Smooth muscle cell (in vitro differentiated cells): ENCODE measurements at regions not wholly inside any gene's neighbourhood (a gene's known extent, or its start where the extent isn't known, plus 50 kb on each side); places are given as distances from the start of the nearest gene placed in this dataset.

Experiments used
- DNase-seq: peaks from one replicate; lab custom pipeline; 2025; ENCODE audit not compliant: unreplicated experiment; lab: John Stamatoyannopoulos, UW
- H2AFZ ChIP-seq: fragments of 200-600 bp; sonication (generic); 2 replicates; pipeline ENCODE4 v1.6.0; 2016; ENCODE audit warnings: antibody characterized with exemption, low read depth, mild to moderate bottlenecking
- H3F3A ChIP-seq: fragments of 200-600 bp; sonication (generic); 2 replicates; pipeline ENCODE4 v1.6.0; 2017; ENCODE audit warnings: antibody characterized with exemption, low read depth
- H3K27ac ChIP-seq: fragments of 200-600 bp; sonication (generic); 2 replicates; pipeline ENCODE4 v1.5.1; 2016; ENCODE audit warnings: low read depth, mild to moderate bottlenecking
- H3K27me3 ChIP-seq: fragments of 200-600 bp; sonication (generic); 2 replicates; pipeline ENCODE4 v1.6.1; 2016; ENCODE audit warnings: low read depth, mild to moderate bottlenecking
- H3K36me3 ChIP-seq: fragments of 200-600 bp; sonication (generic); 2 replicates; pipeline ENCODE4 v1.5.1; 2016; ENCODE audit warnings: low read depth
- H3K4me1 ChIP-seq: fragments of 200-600 bp; sonication (generic); 2 replicates; pipeline ENCODE4 v1.5.1; 2016; ENCODE audit warnings: low read depth
- H3K4me2 ChIP-seq: fragments of 200-600 bp; sonication (generic); 2 replicates; pipeline ENCODE4 v1.6.0; 2016; ENCODE audit warnings: mild to moderate bottlenecking
- H3K4me3 ChIP-seq: fragments of 200-600 bp; sonication (generic); 2 replicates; pipeline ENCODE4 v1.5.1; 2016; ENCODE audit warnings: mild to moderate bottlenecking
- H3K79me2 ChIP-seq: fragments of 200-600 bp; sonication (generic); 2 replicates; pipeline ENCODE4 v1.6.0; 2016; ENCODE audit warnings: low read depth, mild to moderate bottlenecking
- H3K9ac ChIP-seq: fragments of 200-600 bp; sonication (generic); 2 replicates; pipeline ENCODE4 v1.6.0; 2016; ENCODE audit warnings: low read depth
- H3K9me3 ChIP-seq: fragments of 200-600 bp; sonication (generic); replicated peaks from 2 replicates; pipeline ENCODE4 v1.5.1; 2016; ENCODE audit warnings: low read depth
- H4K20me1 ChIP-seq: fragments of 200-600 bp; sonication (generic); 2 replicates; pipeline ENCODE4 v1.6.0; 2016; ENCODE audit warnings: low read depth
- WGBS: methylation state at CpG from one replicate; pipeline ENCODE4 v1.1.7; 2016; ENCODE audit warnings: low lambda C conversion rate; 5-methylcytosine and 5-hydroxymethylcytosine counted together
- TF ChIP-seq, protein P1 (sequence below): fragments of 200-600 bp; sonication (generic); IDR thresholded peaks from 2 replicates; pipeline ENCODE4 v1.5.1; 2017; ENCODE audit warnings: borderline replicate concordance, mild to moderate bottlenecking, antibody characterized with exemption; ENCODE audit not compliant: insufficient read depth, poor library complexity, severe bottlenecking

DNA sequence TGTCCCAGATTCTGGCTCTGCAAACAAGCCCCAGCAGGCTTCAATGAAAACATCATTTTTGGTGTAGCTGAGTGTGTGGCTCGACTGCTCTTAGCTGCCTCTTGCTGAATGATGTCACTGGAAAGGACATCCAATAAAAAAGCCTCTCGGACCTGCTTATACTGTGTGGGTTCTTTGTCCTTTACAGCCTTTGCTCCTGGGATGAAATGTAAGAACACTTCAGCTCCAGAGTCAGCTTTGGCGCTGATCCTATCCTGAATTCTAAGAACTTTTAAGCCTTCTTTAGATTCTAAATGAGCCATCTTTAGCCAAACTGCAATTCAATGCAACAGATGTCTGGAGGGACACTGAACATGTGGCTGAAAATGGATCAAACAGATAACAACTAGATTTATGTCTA, 404.6 kb upstream of the C9orf72 start:
- Histone ChIP-seq H3K79me2 (no peaks in the 10 kb centered on the region), H3K9me3 (no peaks in the 10 kb centered on the region), H4K20me1 (no peaks in the 10 kb centered on the region), H3F3A (no peaks in the 10 kb centered on the region), H3K4me3 (no peak overlapping the region), H3K27me3 (no peaks in the 10 kb centered on the region), H3K4me1 (no peaks in the 10 kb centered on the region), H3K4me2 (no peak overlapping the region), H3K36me3 (no peaks in the 10 kb centered on the region), H3K9ac (no peak overlapping the region), H2AFZ (no peak overlapping the region), H3K27ac (no peak overlapping the region)
- DNase-seq: no peak
- TF ChIP-seq, protein P1, sequence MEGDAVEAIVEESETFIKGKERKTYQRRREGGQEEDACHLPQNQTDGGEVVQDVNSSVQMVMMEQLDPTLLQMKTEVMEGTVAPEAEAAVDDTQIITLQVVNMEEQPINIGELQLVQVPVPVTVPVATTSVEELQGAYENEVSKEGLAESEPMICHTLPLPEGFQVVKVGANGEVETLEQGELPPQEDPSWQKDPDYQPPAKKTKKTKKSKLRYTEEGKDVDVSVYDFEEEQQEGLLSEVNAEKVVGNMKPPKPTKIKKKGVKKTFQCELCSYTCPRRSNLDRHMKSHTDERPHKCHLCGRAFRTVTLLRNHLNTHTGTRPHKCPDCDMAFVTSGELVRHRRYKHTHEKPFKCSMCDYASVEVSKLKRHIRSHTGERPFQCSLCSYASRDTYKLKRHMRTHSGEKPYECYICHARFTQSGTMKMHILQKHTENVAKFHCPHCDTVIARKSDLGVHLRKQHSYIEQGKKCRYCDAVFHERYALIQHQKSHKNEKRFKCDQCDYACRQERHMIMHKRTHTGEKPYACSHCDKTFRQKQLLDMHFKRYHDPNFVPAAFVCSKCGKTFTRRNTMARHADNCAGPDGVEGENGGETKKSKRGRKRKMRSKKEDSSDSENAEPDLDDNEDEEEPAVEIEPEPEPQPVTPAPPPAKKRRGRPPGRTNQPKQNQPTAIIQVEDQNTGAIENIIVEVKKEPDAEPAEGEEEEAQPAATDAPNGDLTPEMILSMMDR: no peak
- 32% methylated on average over 3 of the region's 3 CpGs for WGBS

DNA sequence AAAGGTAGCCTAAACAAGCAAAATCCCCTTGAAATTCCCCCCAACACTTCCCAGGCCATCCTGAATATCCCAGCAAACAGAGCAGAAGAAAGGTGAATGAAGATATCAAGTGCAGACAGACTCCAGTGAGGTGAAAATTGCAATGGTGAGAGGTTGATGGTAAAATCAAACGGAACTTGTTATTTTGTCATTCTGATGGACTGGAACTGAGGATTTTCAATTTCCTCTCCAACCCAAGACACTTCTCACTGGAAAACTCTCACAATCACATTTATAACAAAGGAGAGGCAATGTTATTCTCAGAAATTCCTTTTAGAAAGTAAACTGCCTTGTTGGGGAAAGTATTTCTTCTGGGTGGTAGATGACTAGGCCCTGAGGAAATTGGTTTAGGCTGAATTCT, 412.4 kb upstream of the C9orf72 start:
- Histone ChIP-seq H4K20me1 (no peaks in the 10 kb centered on the region), H3K4me2 (no peak overlapping the region), H3K27me3 (no peaks in the 10 kb centered on the region), H3K9me3 (no peaks in the 10 kb centered on the region), H3K27ac (no peak overlapping the region), H3K79me2 (no peaks in the 10 kb centered on the region), H3K4me3 (no peak overlapping the region), H3K4me1 (no peaks in the 10 kb centered on the region), H3F3A (no peaks in the 10 kb centered on the region), H3K9ac (no peak overlapping the region), H2AFZ (no peak overlapping the region), H3K36me3 (no peaks in the 10 kb centered on the region)
- WGBS: 93% methylated on average over 1 of the region's 1 CpG
- TF ChIP-seq, protein P1: no peak
- no peak for DNase-seq

DNA sequence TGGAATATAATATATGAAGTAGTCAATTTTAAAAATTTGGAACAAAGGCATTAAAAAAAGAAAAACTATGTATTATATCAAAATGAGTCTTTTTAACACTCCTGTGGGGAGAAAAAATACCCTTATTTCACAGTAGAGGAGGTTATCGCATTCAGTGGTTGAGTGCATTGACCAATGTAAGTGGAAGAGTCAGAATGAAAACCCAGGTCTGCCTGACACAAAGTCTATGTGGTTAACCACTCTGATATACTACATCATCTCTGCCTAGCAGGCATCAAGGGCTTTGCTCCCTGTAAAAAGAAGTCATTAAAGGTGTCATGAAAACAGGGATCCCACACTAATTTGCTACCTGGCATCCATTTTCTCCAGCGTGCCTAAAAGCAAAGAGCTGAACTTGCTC, 417.2 kb upstream of the C9orf72 start:
- Histone ChIP-seq H4K20me1 (no peaks in the 10 kb centered on the region), H3K27me3 (no peaks in the 10 kb centered on the region), H3K36me3 (no peaks in the 10 kb centered on the region), H3F3A (no peaks in the 10 kb centered on the region), H3K4me2 (no peak overlapping the region), H3K9me3 (no peaks in the 10 kb centered on the region), H3K9ac (no peak overlapping the region), H2AFZ (no peak overlapping the region), H3K27ac (no peak overlapping the region), H3K79me2 (no peaks in the 10 kb centered on the region), H3K4me1 (no peaks in the 10 kb centered on the region), H3K4me3 (no peak overlapping the region)
- TF ChIP-seq, protein P1: no peak
- 89% methylated on average over 2 of the region's 2 CpGs for WGBS
- no peak for DNase-seq

DNA sequence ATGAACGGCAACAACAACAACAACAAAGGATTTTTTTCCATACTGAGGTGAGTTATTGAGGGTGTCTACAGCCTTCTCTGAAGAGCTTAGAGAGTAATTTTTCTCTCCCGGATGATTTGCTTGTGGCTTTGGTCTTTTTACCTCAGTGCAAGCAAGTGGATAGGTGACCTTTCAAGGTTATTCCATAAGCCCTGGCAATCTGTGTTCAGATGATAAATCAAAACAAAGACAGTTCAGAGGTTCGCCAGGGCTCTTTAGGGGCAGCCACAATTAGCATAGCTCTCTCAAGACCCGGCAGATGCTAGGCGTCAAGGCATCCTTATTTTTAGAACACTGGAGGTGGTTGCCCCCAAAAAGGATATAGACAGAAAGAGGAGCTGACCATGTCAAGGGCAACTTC, 417.9 kb upstream of the C9orf72 start:
- Histone ChIP-seq H3K4me1 (no peaks in the 10 kb centered on the region), H3K9ac (no peak overlapping the region), H3K27me3 (no peaks in the 10 kb centered on the region), H3K4me2 (no peak overlapping the region), H3K9me3 (no peaks in the 10 kb centered on the region), H2AFZ (no peak overlapping the region), H3K36me3 (no peaks in the 10 kb centered on the region), H3F3A (no peaks in the 10 kb centered on the region), H4K20me1 (no peaks in the 10 kb centered on the region), H3K27ac (no peak overlapping the region), H3K79me2 (no peaks in the 10 kb centered on the region), H3K4me3 (no peak overlapping the region)
- TF ChIP-seq, protein P1: no peak
- no peak for DNase-seq
- WGBS: 84% methylated on average over 5 of the region's 5 CpGs
